GDM1 (cell line): ENCODE measurements at regions not wholly inside any gene's neighbourhood (a gene's known extent, or its start where the extent isn't known, plus 50 kb on each side); places are given as distances from the start of the nearest gene placed in this dataset.

ENCODE experiments used
- DNase-seq: peaks from one replicate; lab custom pipeline; 2025; lab: John Stamatoyannopoulos, UW

GRCh38 chr4:82031376-82031927, 342.3 kb downstream of the HNRNPD start:
- DNase-seq = no peak

GRCh38 chr4:82017680-82018079, 356.1 kb downstream of the HNRNPD start:
- DNase-seq = no peak

- DNase-seq = no peak
Measured at GRCh38 chr4:82005158-82005557, 368.6 kb downstream of the HNRNPD start.

GRCh38 chr4:81997313-81997712, 376.5 kb downstream of the HNRNPD start:
- no peak for DNase-seq

GRCh38 chr4:81990898-81991297, 382.9 kb downstream of the HNRNPD start:
- DNase-seq = no peak

- DNase-seq = no peak
Measured at GRCh38 chr4:81990211-81990610, 383.6 kb downstream of the HNRNPD start.

GRCh38 chr4:81989202-81989601, 384.6 kb downstream of the HNRNPD start:
- no peak for DNase-seq

- DNase-seq = no peak
Measured at GRCh38 chr4:81988178-81988577, 385.6 kb downstream of the HNRNPD start.

GRCh38 chr4:81984746-81985145, 389.0 kb downstream of the HNRNPD start:
- no peak for DNase-seq

GRCh38 chr4:81982846-81983540, 390.8 kb downstream of the HNRNPD start:
- DNase-seq = no peak

- DNase-seq = no peak
Measured at GRCh38 chr4:81981218-81981617, 392.6 kb downstream of the HNRNPD start.

GRCh38 chr4:81974523-81974922, 399.3 kb downstream of the HNRNPD start:
- no peak for DNase-seq

GRCh38 chr4:81971637-81972381, 402.0 kb downstream of the HNRNPD start:
- DNase-seq = no peak

GRCh38 chr4:81971061-81971460, 402.7 kb downstream of the HNRNPD start:
- no peak for DNase-seq

- no peak for DNase-seq
Measured at GRCh38 chr4:81970454-81970853, 403.3 kb downstream of the HNRNPD start.

- DNase-seq = no peak
Measured at GRCh38 chr4:81966676-81967075, 407.1 kb downstream of the HNRNPD start.

- DNase-seq = no peak
Measured at GRCh38 chr4:81965911-81966310, 407.9 kb downstream of the HNRNPD start.

GRCh38 chr4:81965454-81965853, 408.3 kb downstream of the HNRNPD start:
- DNase-seq = no peak

- DNase-seq = no peak
Measured at GRCh38 chr4:81963763-81964020, 410.1 kb downstream of the HNRNPD start.

- no peak for DNase-seq
Measured at GRCh38 chr4:81963015-81963762, 410.6 kb downstream of the HNRNPD start.

- no peak for DNase-seq
Measured at GRCh38 chr4:81960961-81961360, 412.8 kb downstream of the HNRNPD start.

GRCh38 chr4:81954271-81954670, 419.5 kb downstream of the HNRNPD start:
- DNase-seq = no peak

- no peak for DNase-seq
Measured at GRCh38 chr4:81951891-81952455, 421.8 kb downstream of the HNRNPD start.
